Trophoblast cell (in vitro differentiated cells and primary cell): ENCODE measurements at regions not wholly inside any gene's neighbourhood (a gene's known extent, or its start where the extent isn't known, plus 50 kb on each side); places are given as distances from the start of the nearest gene placed in this dataset.

Experiments
- DNase-seq, 2 donors: peaks; one replicate each; pipeline ENCODE4 v3.0.0-alpha.2; 2016
- H2AFZ ChIP-seq: 2 replicates; pipeline ENCODE4 v1.6.1; 2013; ENCODE audit warnings: low read length, moderate library complexity, mild to moderate bottlenecking; ENCODE audit not compliant: insufficient read depth, poor library complexity
- H2AK5ac ChIP-seq: 2 replicates; pipeline ENCODE4 v1.6.1; 2013; ENCODE audit warnings: mild to moderate bottlenecking, low read length
- H2BK120ac ChIP-seq: 2 replicates; pipeline ENCODE4 v1.6.1; 2013; ENCODE audit warnings: low read length, mild to moderate bottlenecking, moderate library complexity; ENCODE audit not compliant: insufficient read depth, poor library complexity
- H2BK12ac ChIP-seq: 2 replicates; pipeline ENCODE4 v1.6.1; 2013; ENCODE audit warnings: mild to moderate bottlenecking, low read length, moderate library complexity
- H2BK5ac ChIP-seq: 2 replicates; pipeline ENCODE4 v1.6.1; 2013; ENCODE audit warnings: low read length, low read depth, moderate library complexity, mild to moderate bottlenecking; ENCODE audit not compliant: poor library complexity
- H3K14ac ChIP-seq: 2 replicates; pipeline ENCODE4 v1.6.1; 2013; ENCODE audit warnings: mild to moderate bottlenecking, low read length
- H3K18ac ChIP-seq: 2 replicates; pipeline ENCODE4 v1.6.1; 2013; ENCODE audit warnings: mild to moderate bottlenecking, low read length
- H3K23ac ChIP-seq: 2 replicates; pipeline ENCODE4 v1.6.1; 2013; ENCODE audit warnings: low read length
- H3K27ac ChIP-seq: 2 replicates; pipeline ENCODE4 v1.5.1; 2013; ENCODE audit warnings: low read depth, mild to moderate bottlenecking, inconsistent platforms, low read length, moderate library complexity
- H3K27me3 ChIP-seq: 2 replicates; pipeline ENCODE4 v1.6.1; 2013; ENCODE audit warnings: inconsistent platforms, mild to moderate bottlenecking, low read length, moderate library complexity; ENCODE audit not compliant: insufficient read depth
- H3K36me3 ChIP-seq, 2 experiments: 1 replicate in 1 of 2; 2 replicates in 1 of 2; pipeline ENCODE4 v1.6.1; 2013; ENCODE audit warnings: low read length in 2 of 2, mild to moderate bottlenecking in 2 of 2, moderate library complexity in 1 of 2; ENCODE audit not compliant: insufficient read depth in 2 of 2, control insufficient read depth in 1 of 2
- H3K4ac ChIP-seq: 2 replicates; pipeline ENCODE4 v1.6.1; 2013; ENCODE audit warnings: low read depth, mild to moderate bottlenecking, low read length, moderate library complexity
- H3K4me1 ChIP-seq, 2 experiments: 1 replicate in 1 of 2; 2 replicates in 1 of 2; pipeline ENCODE4 v1.6.1; 2013; ENCODE audit warnings: low read length in 2 of 2, mild to moderate bottlenecking in 2 of 2, moderate library complexity in 1 of 2; ENCODE audit not compliant: insufficient read depth in 2 of 2, control insufficient read depth in 1 of 2
- H3K4me2 ChIP-seq: 2 replicates; pipeline ENCODE4 v1.6.1; 2013; ENCODE audit warnings: inconsistent platforms, mild to moderate bottlenecking, low read length, moderate library complexity
- H3K4me3 ChIP-seq: 2 replicates; pipeline ENCODE4 v1.5.1; 2013; ENCODE audit warnings: mild to moderate bottlenecking, low read depth, low read length, inconsistent platforms
- H3K79me1 ChIP-seq: one replicate; pipeline ENCODE4 v1.6.1; 2013; ENCODE audit warnings: low read length
- H3K79me2 ChIP-seq: 2 replicates; pipeline ENCODE4 v1.6.1; 2013; ENCODE audit warnings: low read length, mild to moderate bottlenecking; ENCODE audit not compliant: control insufficient read depth, insufficient read depth, poor library complexity
- H3K9ac ChIP-seq: 2 replicates; pipeline ENCODE4 v1.6.1; 2013; ENCODE audit warnings: mild to moderate bottlenecking, low read length
- H3K9me3 ChIP-seq: 2 replicates; pipeline ENCODE4 v1.6.1; 2013; ENCODE audit warnings: low read depth, mild to moderate bottlenecking, control low read depth, inconsistent platforms, low read length; ENCODE audit not compliant: insufficient read depth
- H4K12ac ChIP-seq: 2 replicates; pipeline ENCODE4 v1.6.1; 2013; ENCODE audit warnings: low read depth, mild to moderate bottlenecking, low read length, moderate library complexity
- H4K8ac ChIP-seq: 2 replicates; pipeline ENCODE4 v1.6.1; 2013; ENCODE audit warnings: low read depth, mild to moderate bottlenecking, low read length, moderate library complexity
- H4K91ac ChIP-seq: one replicate; pipeline ENCODE4 v1.6.1; 2013; ENCODE audit warnings: low read depth, mild to moderate bottlenecking, low read length, moderate library complexity
- WGBS: extraction: QIAGEN DNeasy Blood & Tissue Kit; methylation state at CpG from one replicate; pipeline ENCODE4 v1.1.7; 2013; ENCODE audit warnings: missing lambda C conversion rate; ENCODE audit not compliant: insufficient read length, insufficient coverage; ENCODE audit errors: extremely low coverage; 5-methylcytosine and 5-hydroxymethylcytosine counted together

- Histone ChIP-seq H3K9ac (no peak overlapping the region), H4K12ac (no peak overlapping the region), H3K27me3 (no peaks in the 10 kb centered on the region), H3K9me3 (no peaks in the 10 kb centered on the region), H2BK120ac (no peak overlapping the region), H3K4me1 (no peaks in the 10 kb centered on the region), H2AK5ac (no peak overlapping the region), H3K23ac (no peak overlapping the region), H3K4ac (no peak overlapping the region), H4K91ac (no peak overlapping the region), H3K79me2 (no peaks in the 10 kb centered on the region), H4K8ac (no peak overlapping the region), H3K4me2 (no peak overlapping the region), H3K27ac (no peak overlapping the region), H2BK5ac (no peak overlapping the region), H3K18ac (no peak overlapping the region), H2BK12ac (no peak overlapping the region), H2AFZ (no peak overlapping the region), H3K4me3 (no peak overlapping the region), H3K79me1 (no peaks in the 10 kb centered on the region), H3K14ac (no peak overlapping the region), H3K36me3 (no peaks in the 10 kb centered on the region)
- no CpG with 5 or more reads among the region's 1 CpG for WGBS
- DNase-seq: no peak
Observed at GRCh38 chr2:88892207-88892606, 200.7 kb downstream of the RPIA start.

GRCh38 chr2:88892788-88893187, 201.3 kb downstream of the RPIA start:
- Histone ChIP-seq H3K4me2 (no peak overlapping the region), H3K9me3 (no peaks in the 10 kb centered on the region)
- WGBS: no CpG with 5 or more reads among the region's 4 CpGs

GRCh38 chr2:88896971-88897370, 205.5 kb downstream of the RPIA start:
- Histone ChIP-seq H3K27me3 (no peaks in the 10 kb centered on the region), H3K79me2 (no peaks in the 10 kb centered on the region), H4K12ac (no peak overlapping the region), H3K4me2 (no peak overlapping the region), H3K23ac (no peak overlapping the region), H2AK5ac (no peak overlapping the region), H3K36me3 (no peaks in the 10 kb centered on the region), H3K9ac (no peak overlapping the region), H2BK120ac (no peak overlapping the region), H3K4ac (no peak overlapping the region), H2BK12ac (no peak overlapping the region), H3K79me1 (no peaks in the 10 kb centered on the region), H3K18ac (no peak overlapping the region), H2BK5ac (no peak overlapping the region), H4K8ac (no peak overlapping the region), H2AFZ (no peak overlapping the region), H3K27ac (no peak overlapping the region), H3K9me3 (no peaks in the 10 kb centered on the region), H3K4me1 (no peaks in the 10 kb centered on the region), H4K91ac (no peak overlapping the region), H3K4me3 (no peak overlapping the region), H3K14ac (no peak overlapping the region)
- no peak for DNase-seq
- no CpG with 5 or more reads among the region's 1 CpG for WGBS

More at GRCh38 chr2:88892788-88893187, 201.3 kb downstream of the RPIA start:
- Histone ChIP-seq H3K14ac (no peak overlapping the region), H2AK5ac (no peak overlapping the region), H3K36me3 (no peaks in the 10 kb centered on the region), H3K4me3 (no peak overlapping the region), H3K79me2 (no peaks in the 10 kb centered on the region), H3K4ac (no peak overlapping the region), H2BK5ac (no peak overlapping the region), H4K91ac (no peak overlapping the region), H3K27ac (no peak overlapping the region), H3K9ac (no peak overlapping the region), H3K23ac (no peak overlapping the region), H2BK120ac (no peak overlapping the region), H3K4me1 (no peaks in the 10 kb centered on the region), H4K12ac (no peak overlapping the region), H3K79me1 (no peaks in the 10 kb centered on the region), H2BK12ac (no peak overlapping the region), H3K18ac (no peak overlapping the region), H2AFZ (no peak overlapping the region), H4K8ac (no peak overlapping the region), H3K27me3 (no peaks in the 10 kb centered on the region)
- DNase-seq: no peak

GRCh38 chr2:88897715-88898114, 206.2 kb downstream of the RPIA start:
- Histone ChIP-seq H2AFZ (no peak overlapping the region), H3K36me3 (no peaks in the 10 kb centered on the region), H4K12ac (no peak overlapping the region), H3K4me3 (no peak overlapping the region), H3K4ac (no peak overlapping the region), H3K9ac (no peak overlapping the region), H4K8ac (no peak overlapping the region), H3K79me2 (no peaks in the 10 kb centered on the region), H3K14ac (no peak overlapping the region), H3K27ac (no peak overlapping the region), H3K9me3 (no peaks in the 10 kb centered on the region), H2AK5ac (no peak overlapping the region), H3K79me1 (no peaks in the 10 kb centered on the region), H3K27me3 (no peaks in the 10 kb centered on the region), H2BK5ac (no peak overlapping the region), H3K23ac (no peak overlapping the region), H3K18ac (no peak overlapping the region), H2BK12ac (no peak overlapping the region), H3K4me1 (no peaks in the 10 kb centered on the region), H4K91ac (no peak overlapping the region), H2BK120ac (no peak overlapping the region), H3K4me2 (no peak overlapping the region)
- DNase-seq: no peak
- WGBS: no CpG with 5 or more reads among the region's 1 CpG
